Mammary epithelial cell (primary cell): ENCODE measurements at regions not wholly inside any gene's neighbourhood (a gene's known extent, or its start where the extent isn't known, plus 50 kb on each side); places are given as distances from the start of the nearest gene placed in this dataset.

Source experiments
- EZH2 ChIP-seq: IDR thresholded peaks from 2 replicates; pipeline ENCODE4 v1.6.1; 2012; ENCODE audit warnings: low read length, inconsistent platforms, borderline replicate concordance
- TF ChIP-seq, protein P1 (sequence below), 2 donors: IDR thresholded peaks in 1 of 2; conservative IDR thresholded peaks in 1 of 2; 2 replicates each; pipeline ENCODE4 v1.5.1; 2011 to 2012; ENCODE audit warnings: inconsistent platforms in 2 of 2, low read length in 2 of 2, mild to moderate bottlenecking in 2 of 2, control low read depth in 1 of 2, low read depth in 1 of 2; ENCODE audit not compliant: insufficient read depth in 1 of 2; ENCODE audit errors: extremely low read depth in 1 of 2

DNA sequence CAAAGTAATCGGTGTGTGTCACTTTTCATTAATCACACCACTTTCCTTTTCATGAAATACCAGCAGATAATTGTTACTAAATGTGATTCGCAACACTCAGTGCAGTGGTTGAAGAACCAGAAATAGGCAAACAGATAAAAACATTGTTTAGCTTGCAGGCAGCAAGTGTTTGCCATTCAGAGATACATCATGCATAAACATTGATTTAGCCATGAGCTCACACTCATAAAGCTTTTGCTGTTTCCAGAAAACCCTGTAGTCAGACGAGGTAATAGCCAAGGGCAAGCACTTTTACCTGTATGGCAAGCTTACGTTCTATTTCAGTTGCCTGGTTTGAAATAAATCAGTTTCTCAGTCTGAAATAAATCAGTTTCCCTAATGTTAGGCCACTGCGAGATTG is 542.0 kb upstream of the TENM3 start:
- TF ChIP-seq, protein P1, sequence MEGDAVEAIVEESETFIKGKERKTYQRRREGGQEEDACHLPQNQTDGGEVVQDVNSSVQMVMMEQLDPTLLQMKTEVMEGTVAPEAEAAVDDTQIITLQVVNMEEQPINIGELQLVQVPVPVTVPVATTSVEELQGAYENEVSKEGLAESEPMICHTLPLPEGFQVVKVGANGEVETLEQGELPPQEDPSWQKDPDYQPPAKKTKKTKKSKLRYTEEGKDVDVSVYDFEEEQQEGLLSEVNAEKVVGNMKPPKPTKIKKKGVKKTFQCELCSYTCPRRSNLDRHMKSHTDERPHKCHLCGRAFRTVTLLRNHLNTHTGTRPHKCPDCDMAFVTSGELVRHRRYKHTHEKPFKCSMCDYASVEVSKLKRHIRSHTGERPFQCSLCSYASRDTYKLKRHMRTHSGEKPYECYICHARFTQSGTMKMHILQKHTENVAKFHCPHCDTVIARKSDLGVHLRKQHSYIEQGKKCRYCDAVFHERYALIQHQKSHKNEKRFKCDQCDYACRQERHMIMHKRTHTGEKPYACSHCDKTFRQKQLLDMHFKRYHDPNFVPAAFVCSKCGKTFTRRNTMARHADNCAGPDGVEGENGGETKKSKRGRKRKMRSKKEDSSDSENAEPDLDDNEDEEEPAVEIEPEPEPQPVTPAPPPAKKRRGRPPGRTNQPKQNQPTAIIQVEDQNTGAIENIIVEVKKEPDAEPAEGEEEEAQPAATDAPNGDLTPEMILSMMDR (conservative IDR thresholded peaks at IDR 0.05 in 1 of 2, IDR thresholded peaks at IDR 0.05 in 1 of 2; ENCODE audit: extremely low read depth in 1 of 2, insufficient read depth in 1 of 2, low read depth in 1 of 2, low read length in 2 of 2): no peak
- no peak for TF ChIP-seq EZH2
